ENCODE measurements at regions not wholly inside any gene's neighbourhood (a gene's known extent, or its start where the extent isn't known, plus 50 kb on each side); places are given as distances from the start of the nearest gene placed in this dataset.

GRCh38 chr1:5370311-5370710, 621.9 kb downstream of the NPHP4 start:
- TF ChIP-seq ARNT (IDR thresholded peaks at IDR 0.05) = no peak
- no peak for TF ChIP-seq TARDBP (IDR thresholded peaks at IDR 0.05)
- no peak for TF ChIP-seq ELF4 (IDR thresholded peaks at IDR 0.05)
- no peak for TF ChIP-seq NFRKB (IDR thresholded peaks at IDR 0.05)
- TF ChIP-seq BHLHE40 (IDR thresholded peaks at IDR 0.05; ENCODE audit: borderline replicate concordance) = no peak
- no peak for TF ChIP-seq SP1 (IDR thresholded peaks at IDR 0.05)
- TF ChIP-seq FOXM1 (IDR thresholded peaks at IDR 0.05; ENCODE audit: borderline replicate concordance) = no peak
- no peak for TF ChIP-seq L3MBTL2 (conservative IDR thresholded peaks at IDR 0.05)
- no peak for TF ChIP-seq SUZ12 (IDR thresholded peaks at IDR 0.05)
- no peak for TF ChIP-seq ZNF384 (IDR thresholded peaks at IDR 0.05)
- TF ChIP-seq LEF1 (IDR thresholded peaks at IDR 0.05; ENCODE audit: borderline replicate concordance) = no peak
- no peak for TF ChIP-seq FOXK2 (IDR thresholded peaks at IDR 0.05)
- no peak for TF ChIP-seq CTBP1 (IDR thresholded peaks at IDR 0.05; ENCODE audit: borderline replicate concordance)
- TF ChIP-seq FOXA1 (IDR thresholded peaks at IDR 0.05) = no peak

All from HEK293T (cell line).